ENCODE measurements at regions not wholly inside any gene's neighbourhood (a gene's known extent, or its start where the extent isn't known, plus 50 kb on each side); places are given as distances from the start of the nearest gene placed in this dataset.

DNA sequence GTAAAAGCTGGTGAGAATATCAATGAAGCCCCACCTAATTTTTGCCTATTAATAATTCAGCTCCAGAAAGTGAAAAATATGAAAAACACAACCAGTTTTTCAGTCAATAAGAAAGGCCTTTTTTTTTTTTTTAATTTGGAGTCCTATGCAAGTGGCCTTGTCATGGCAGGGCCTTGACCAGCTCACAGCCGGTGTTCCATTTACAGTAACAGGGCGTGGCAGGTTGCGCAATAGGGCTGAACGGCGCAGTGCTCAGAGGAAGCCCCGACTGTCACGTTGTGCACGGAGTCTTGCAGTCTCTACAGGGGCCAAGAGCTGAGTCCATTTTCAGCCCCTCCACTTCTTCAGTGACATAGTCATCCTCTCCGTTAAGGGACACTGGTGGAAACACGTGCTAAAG is 184.1 kb upstream of the FN1 start (continued):
- TF ChIP-seq MIER1 (IDR thresholded peaks at IDR 0.05; ENCODE audit: low read depth) (no peak), CREB1 (IDR thresholded peaks at IDR 0.05) (peak; percentile 7; the same call in 1 of the 2 replicates), CREB1 (CRISPR knock-in tag; IDR thresholded peaks at IDR 0.05) (no peak), BACH1 (tag; IDR thresholded peaks at IDR 0.05) (peak; percentile 43; the same call in 1 of the 2 replicates), CREM (IDR thresholded peaks at IDR 0.05; ENCODE audit: low read depth) (peak; percentile 20; the same call in 1 of the 2 replicates), CBX3 (IDR thresholded peaks at IDR 0.05; ENCODE audit: borderline replicate concordance in 1 of 2, low read length in 2 of 2) (peak in 1 of 2 experiments; percentile 66; a peak in 1 of 3 replicates), BRD4 (IDR thresholded peaks at IDR 0.05) (no peak), MCM7 (IDR thresholded peaks at IDR 0.05) (no peak)
- TF ChIP-seq, protein P1, sequence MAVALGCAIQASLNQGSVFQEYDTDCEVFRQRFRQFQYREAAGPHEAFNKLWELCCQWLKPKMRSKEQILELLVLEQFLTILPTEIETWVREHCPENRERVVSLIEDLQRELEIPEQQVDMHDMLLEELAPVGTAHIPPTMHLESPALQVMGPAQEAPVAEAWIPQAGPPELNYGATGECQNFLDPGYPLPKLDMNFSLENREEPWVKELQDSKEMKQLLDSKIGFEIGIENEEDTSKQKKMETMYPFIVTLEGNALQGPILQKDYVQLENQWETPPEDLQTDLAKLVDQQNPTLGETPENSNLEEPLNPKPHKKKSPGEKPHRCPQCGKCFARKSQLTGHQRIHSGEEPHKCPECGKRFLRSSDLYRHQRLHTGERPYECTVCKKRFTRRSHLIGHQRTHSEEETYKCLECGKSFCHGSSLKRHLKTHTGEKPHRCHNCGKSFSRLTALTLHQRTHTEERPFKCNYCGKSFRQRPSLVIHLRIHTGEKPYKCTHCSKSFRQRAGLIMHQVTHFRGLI (CRISPR knock-in tag; IDR thresholded peaks at IDR 0.05): no peak
- TF ChIP-seq, protein P2, sequence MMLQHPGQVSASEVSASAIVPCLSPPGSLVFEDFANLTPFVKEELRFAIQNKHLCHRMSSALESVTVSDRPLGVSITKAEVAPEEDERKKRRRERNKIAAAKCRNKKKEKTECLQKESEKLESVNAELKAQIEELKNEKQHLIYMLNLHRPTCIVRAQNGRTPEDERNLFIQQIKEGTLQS (IDR thresholded peaks at IDR 0.05): peak; percentile 79
- TF ChIP-seq, protein P2 (CRISPR knock-in tag; conservative IDR thresholded peaks at IDR 0.05): no peak
